GM12865 (cell line): ENCODE measurements at regions not wholly inside any gene's neighbourhood (a gene's known extent, or its start where the extent isn't known, plus 50 kb on each side); places are given as distances from the start of the nearest gene placed in this dataset.

Experiments used
- DNase-seq: peaks from one replicate; pipeline ENCODE4 v3.0.0; 2010; ENCODE audit warnings: low read depth
- H3K4me3 ChIP-seq: 2 replicates; pipeline ENCODE4 v1.5.1; 2011; ENCODE audit warnings: mild to moderate bottlenecking, low read depth, low read length, control low read depth
- CTCF ChIP-seq: IDR thresholded peaks from 2 replicates; pipeline ENCODE4 v1.5.1; 2011; ENCODE audit warnings: low read length, control low read depth, low read depth, inconsistent platforms; ENCODE audit not compliant: insufficient read depth; ENCODE audit errors: missing control alignments

- no peak for TF ChIP-seq CTCF
- no peak overlapping the region for H3K4me3 ChIP-seq
- no peak for DNase-seq
Observed at GRCh38 chr18:44134447-44134846, 546.2 kb upstream of the SETBP1 start.

DNA sequence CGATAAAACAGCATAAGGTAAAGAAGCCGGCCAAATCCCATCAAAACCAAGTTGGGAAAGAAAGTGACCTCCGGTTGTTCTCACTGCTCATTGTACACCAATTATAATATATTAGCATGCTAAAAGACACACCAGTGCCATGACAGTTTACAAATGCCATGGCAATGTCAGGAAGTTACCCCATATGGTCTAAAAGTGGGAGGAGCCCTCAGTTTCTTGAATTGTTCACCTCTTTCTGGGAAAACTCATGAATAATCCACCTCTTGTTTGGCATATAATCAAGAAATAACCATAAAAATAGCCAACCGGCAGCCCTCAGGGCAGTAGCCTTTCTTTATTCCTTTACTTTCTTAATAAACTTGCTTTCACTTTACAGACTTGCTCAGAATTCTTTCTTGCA lies 544.9 kb upstream of the SETBP1 start:
- no peak overlapping the region for H3K4me3 ChIP-seq
- no peak for DNase-seq
- TF ChIP-seq CTCF = no peak

DNA sequence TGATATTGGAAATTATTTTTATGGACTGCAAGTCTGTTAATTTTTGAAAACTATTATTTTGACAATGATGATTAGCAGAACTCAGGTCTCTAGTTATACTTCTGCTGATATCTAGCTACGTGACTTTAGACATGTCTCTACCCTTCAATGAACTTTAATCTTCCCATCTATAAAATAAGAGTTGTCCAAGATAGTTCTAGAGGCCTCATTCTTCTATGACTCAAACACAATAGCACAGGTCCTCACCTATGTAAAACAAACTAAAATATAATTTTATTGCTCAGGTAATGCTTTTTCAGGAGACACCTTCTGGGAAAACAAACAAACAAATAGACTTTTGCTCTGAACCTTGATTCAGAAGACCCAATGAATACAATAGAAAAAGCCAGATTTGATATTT lies 544.4 kb upstream of the SETBP1 start:
- no peak overlapping the region for H3K4me3 ChIP-seq
- no peak for TF ChIP-seq CTCF
- DNase-seq = no peak

DNA sequence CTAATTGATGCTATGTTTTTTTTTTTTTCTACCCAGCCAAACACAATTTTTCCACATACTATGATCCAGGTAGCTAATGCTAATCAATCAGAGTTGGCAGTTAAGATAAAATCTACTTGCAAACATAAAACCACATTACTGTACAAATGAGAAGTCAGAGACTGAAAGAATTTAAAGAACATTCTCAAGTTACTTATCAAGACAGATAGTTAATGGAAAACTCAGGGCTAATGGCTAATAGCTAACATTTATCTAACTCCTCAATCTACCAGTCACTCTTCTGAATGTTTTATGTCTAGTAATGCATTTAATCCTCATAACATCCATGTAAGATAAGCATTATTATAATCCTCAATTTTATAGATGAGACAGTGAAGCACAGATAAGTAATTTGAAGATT lies 537.6 kb upstream of the SETBP1 start:
- H3K4me3 ChIP-seq = no peak overlapping the region
- no peak for DNase-seq
- no peak for TF ChIP-seq CTCF

GRCh38 chr18:44149706-44150105 lies 531.0 kb upstream of the SETBP1 start:
- H3K4me3 ChIP-seq = no peak overlapping the region
- no peak for DNase-seq
- TF ChIP-seq CTCF = no peak

DNA sequence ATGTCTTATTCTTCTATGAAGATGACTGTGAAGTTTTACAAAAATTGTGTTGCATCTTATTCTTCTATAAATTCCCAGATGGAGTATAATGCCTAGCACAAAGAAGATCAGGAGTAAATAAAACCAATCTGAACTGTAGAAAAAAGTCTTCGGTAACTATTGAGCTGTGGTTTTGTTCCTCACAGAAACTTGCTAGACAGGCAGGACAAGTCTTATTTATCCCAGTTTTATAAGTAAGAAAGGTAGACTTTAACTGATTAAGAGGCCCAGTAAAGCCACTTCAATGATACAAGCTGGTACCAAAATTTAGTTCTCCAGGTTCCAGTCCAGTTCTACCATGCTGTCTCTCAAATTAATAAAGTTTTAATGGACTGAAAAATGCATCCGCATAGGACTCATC lies 526.7 kb upstream of the SETBP1 start:
- no peak for TF ChIP-seq CTCF
- H3K4me3 ChIP-seq = no peak overlapping the region
- DNase-seq = no peak

- H3K4me3 ChIP-seq = no peak overlapping the region
- DNase-seq = no peak
- TF ChIP-seq CTCF = no peak
Observed at GRCh38 chr18:44156126-44156525, 524.6 kb upstream of the SETBP1 start.
